Left forelimb (tissue), 1 donor: ENCODE measurements at regions not wholly inside any gene's neighbourhood (a gene's known extent, or its start where the extent isn't known, plus 50 kb on each side); places are given as distances from the start of the nearest gene placed in this dataset.
"Not testable (repeated sequence)": the region's sequence is repeated elsewhere in the genome, so short reads cannot be mapped to it uniquely, and the experiment has no call there.

Experiments used
- DNase-seq: peaks from one replicate; pipeline ENCODE4 v3.0.0-alpha.2; 2018; ENCODE audit warnings: low spot score

- no peak for DNase-seq
These were observed 601.0 kb downstream of the TMA16 start for GRCh38 chr4:164095313-164096110.

GRCh38 chr4:164096766-164097518, 602.5 kb downstream of the TMA16 start:
- DNase-seq = no peak

GRCh38 chr4:164100741-164101365, 606.4 kb downstream of the TMA16 start:
- DNase-seq = not testable (repeated sequence)

GRCh38 chr4:164108971-164109370, 614.5 kb downstream of the TMA16 start:
- no peak for DNase-seq

GRCh38 chr4:164109503-164109902, 615.0 kb downstream of the TMA16 start:
- no peak for DNase-seq

GRCh38 chr4:164115236-164115635, 620.7 kb downstream of the TMA16 start:
- DNase-seq = no peak

GRCh38 chr4:164116286-164116685, 621.8 kb downstream of the TMA16 start:
- no peak for DNase-seq

GRCh38 chr4:164134388-164134787, 619.5 kb upstream of the SMIM31 start:
- DNase-seq = no peak

GRCh38 chr4:164136180-164136616, 617.7 kb upstream of the SMIM31 start:
- no peak for DNase-seq

GRCh38 chr4:164138521-164138920, 615.4 kb upstream of the SMIM31 start:
- no peak for DNase-seq

GRCh38 chr4:164139291-164139690, 614.6 kb upstream of the SMIM31 start:
- no peak for DNase-seq

GRCh38 chr4:164141755-164142375, 612.1 kb upstream of the SMIM31 start:
- not testable (repeated sequence) for DNase-seq

GRCh38 chr4:164154416-164154815, 599.5 kb upstream of the SMIM31 start:
- no peak for DNase-seq

GRCh38 chr4:164169591-164169990, 584.3 kb upstream of the SMIM31 start:
- DNase-seq = no peak

- DNase-seq = no peak
These were observed 576.8 kb upstream of the SMIM31 start for GRCh38 chr4:164177153-164177552.

GRCh38 chr4:164177753-164178152, 576.2 kb upstream of the SMIM31 start:
- DNase-seq = no peak

GRCh38 chr4:164188236-164188635, 565.7 kb upstream of the SMIM31 start:
- DNase-seq = no peak

GRCh38 chr4:164192844-164193243, 561.1 kb upstream of the SMIM31 start:
- DNase-seq = no peak

- DNase-seq = no peak
These were observed 560.3 kb upstream of the SMIM31 start for GRCh38 chr4:164193676-164194075.

GRCh38 chr4:164197556-164197955, 556.4 kb upstream of the SMIM31 start:
- DNase-seq = no peak

- no peak for DNase-seq
These were observed 550.5 kb upstream of the SMIM31 start for GRCh38 chr4:164203476-164203875.

- no peak for DNase-seq
These were observed 549.5 kb upstream of the SMIM31 start for GRCh38 chr4:164204434-164204833.
